ENCODE measurements at regions not wholly inside any gene's neighbourhood (a gene's known extent, or its start where the extent isn't known, plus 50 kb on each side); places are given as distances from the start of the nearest gene placed in this dataset.

DNA sequence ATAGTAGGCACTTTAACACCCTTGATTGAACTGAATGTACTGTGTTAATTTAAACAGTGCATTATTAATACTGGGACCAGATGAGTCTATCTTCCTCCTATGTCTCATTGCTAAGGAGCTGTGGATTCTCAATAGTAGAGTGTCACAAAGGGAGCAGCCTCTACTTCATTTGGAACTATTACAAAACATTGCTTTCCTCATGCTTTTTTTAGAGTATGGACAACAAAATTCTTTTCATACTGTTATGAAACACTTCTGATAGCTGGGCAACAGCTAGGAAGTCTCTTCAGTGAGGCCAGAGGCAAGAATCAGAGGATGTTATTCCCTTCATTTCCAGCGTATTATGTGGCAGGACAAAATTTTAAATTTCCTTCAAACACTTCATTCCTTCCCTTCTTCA, 160.8 kb downstream of the FBXO8 start:
- DNase-seq (ENCODE audit: extremely low read depth in 1 of 2, low read depth in 1 of 2) = no peak

DNA sequence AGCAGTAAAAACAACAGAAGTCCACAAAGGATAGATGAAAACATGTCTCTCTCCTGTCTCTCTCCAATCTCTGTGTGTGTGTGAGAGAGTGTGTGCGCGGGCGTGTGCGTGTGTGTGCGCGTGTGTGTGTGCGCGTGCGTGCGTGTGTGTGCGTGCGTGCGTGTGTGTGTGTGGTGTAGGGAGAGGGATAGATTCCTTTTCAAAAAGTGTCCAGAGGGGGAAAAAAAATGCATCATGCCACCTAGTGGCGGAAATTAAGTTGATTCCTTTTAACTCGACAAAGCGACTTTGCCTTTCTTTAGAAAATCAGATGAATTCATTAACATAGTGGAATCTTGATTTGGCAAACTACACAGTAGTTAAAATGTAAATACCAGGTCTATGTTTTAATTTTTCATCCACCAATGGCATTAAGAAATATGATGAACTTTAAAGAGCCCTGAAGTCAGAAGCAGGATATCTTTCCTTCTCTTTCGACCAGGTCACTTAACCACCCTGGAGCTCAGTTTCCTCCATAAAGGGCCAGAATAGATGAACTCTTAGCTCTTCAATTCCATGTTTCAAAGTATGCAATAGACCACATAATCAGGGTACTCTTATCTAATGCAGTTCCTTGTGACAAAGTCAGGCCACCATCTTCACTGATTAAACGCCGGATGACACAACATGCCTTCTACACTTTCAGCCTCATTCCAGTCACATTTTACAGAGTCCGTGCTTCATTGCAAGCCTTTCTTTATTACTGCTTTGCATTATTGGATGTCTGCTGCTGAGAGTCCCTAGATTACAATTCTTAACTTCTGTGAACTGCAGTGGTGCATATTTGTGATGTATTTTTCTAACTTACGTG, 162.8 kb downstream of the FBXO8 start:
- DNase-seq (ENCODE audit: extremely low read depth in 1 of 2, low read depth in 1 of 2) = no peak

GRCh38 chr4:174119830-174120229, 163.6 kb downstream of the FBXO8 start:
- DNase-seq (ENCODE audit: extremely low read depth in 1 of 2, low read depth in 1 of 2) = no peak

- DNase-seq (ENCODE audit: extremely low read depth in 1 of 2, low read depth in 1 of 2) = no peak
Observed at GRCh38 chr4:174119051-174119450, 164.4 kb downstream of the FBXO8 start.

DNA sequence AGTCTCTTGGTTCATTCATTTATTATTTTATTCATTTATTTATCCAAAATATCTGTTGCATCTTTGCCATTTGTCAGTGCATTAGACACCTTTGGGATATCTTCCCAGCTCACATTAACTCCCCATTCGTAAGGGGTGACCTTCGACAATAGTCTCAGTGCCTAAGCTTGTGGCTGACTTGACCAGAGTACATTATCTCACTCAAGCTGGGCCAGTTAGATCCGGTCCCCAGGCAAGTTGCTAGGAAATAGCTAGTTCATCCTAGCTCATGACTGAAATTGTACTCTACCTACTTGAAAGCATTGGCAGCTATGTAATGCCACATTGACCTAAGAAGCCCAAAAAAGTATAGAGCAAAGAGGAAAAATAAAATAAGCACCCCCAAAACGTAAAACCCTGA, 165.3 kb downstream of the FBXO8 start:
- DNase-seq (ENCODE audit: extremely low read depth in 1 of 2, low read depth in 1 of 2) = no peak

DNA sequence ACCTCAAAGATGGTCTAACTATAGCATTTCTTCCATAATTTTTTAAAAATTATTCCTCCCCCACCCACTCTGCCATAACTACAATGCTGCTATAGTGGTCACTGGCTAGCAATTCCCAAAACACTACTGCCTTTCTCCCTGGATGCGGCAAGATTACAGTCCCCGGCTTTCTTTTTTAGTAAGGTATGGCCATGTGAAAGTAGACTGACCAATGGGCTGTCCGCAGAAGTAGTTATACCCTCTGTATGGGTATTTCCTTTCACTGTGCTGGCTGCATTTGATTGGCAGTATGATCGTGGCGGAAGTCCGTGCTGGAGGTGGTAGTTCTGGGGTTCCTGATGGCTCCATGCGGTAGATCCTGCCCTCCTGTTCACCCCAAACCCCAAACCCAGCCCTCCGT, 166.0 kb downstream of the FBXO8 start:
- no peak for DNase-seq (ENCODE audit: extremely low read depth in 1 of 2, low read depth in 1 of 2)

- no peak for DNase-seq (ENCODE audit: extremely low read depth in 1 of 2, low read depth in 1 of 2)
Observed at GRCh38 chr4:174116021-174116420, 167.4 kb downstream of the FBXO8 start.

DNA sequence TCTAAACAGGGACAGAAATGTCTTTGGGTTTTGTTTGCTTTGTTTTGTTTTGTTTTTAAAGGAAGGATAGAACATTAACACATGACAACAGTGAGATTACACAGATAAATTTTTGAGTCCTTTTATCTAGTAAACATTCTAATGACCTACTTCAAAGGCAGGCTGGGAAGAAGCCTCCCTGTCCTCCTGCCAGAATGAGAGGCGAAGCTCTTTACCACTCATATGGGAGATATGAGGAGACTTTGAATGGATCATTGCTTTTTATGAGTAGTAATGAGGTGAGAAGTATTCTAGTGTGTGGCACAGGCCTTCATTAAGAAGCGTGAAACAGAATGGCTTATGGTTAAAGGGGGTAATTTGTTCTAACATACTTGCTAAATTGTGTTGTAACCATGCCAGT, 172.0 kb downstream of the FBXO8 start:
- no peak for DNase-seq (ENCODE audit: extremely low read depth in 1 of 2, low read depth in 1 of 2)

DNA sequence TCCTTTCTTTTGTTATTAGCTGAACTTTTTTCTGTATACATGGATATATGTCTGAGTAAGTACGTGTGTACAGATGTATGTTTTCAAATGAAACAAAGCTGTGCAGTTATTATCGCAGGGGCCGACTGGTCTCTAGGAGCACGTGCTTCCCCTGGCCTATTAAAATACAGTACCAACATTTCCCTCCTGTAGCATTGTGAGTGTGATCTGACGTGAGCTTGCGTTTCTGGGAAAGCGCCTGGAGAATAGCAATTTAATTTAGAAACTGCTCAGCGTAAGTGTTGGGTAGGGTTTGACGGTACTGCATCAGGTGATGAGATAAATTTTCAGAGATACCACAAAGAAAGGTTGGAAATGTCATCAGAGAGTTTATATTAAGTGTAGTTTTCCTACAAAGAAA, 173.3 kb downstream of the FBXO8 start:
- no peak for DNase-seq (ENCODE audit: extremely low read depth in 1 of 2, low read depth in 1 of 2)

- DNase-seq (ENCODE audit: extremely low read depth in 1 of 2, low read depth in 1 of 2) = no peak
Observed at GRCh38 chr4:174107746-174108354, 175.6 kb downstream of the FBXO8 start.

- no peak for DNase-seq (ENCODE audit: extremely low read depth in 1 of 2, low read depth in 1 of 2)
Observed at GRCh38 chr4:174105202-174105601, 178.3 kb downstream of the FBXO8 start.

DNA sequence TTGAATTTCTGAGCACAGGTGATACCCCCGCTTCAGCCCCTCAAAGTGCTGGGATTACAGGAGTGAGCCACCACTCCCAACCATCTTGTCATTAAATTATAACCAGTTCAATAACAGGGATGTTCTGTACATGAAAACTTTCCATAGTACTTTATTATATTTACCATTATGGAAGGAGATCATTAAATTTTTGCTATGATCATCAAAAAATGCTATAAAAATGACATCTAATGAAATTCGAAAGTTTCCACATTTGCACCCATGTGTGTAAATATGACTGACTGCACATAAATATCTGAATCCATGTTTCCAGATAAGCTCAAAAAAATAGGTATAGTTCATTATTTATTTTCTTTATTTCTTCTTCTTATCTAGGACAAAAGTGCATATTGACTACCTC, 182.6 kb downstream of the FBXO8 start:
- DNase-seq (ENCODE audit: extremely low read depth in 1 of 2, low read depth in 1 of 2) = no peak

GRCh38 chr4:174099712-174100111, 183.8 kb downstream of the FBXO8 start:
- DNase-seq (ENCODE audit: extremely low read depth in 1 of 2, low read depth in 1 of 2) = no peak

DNA sequence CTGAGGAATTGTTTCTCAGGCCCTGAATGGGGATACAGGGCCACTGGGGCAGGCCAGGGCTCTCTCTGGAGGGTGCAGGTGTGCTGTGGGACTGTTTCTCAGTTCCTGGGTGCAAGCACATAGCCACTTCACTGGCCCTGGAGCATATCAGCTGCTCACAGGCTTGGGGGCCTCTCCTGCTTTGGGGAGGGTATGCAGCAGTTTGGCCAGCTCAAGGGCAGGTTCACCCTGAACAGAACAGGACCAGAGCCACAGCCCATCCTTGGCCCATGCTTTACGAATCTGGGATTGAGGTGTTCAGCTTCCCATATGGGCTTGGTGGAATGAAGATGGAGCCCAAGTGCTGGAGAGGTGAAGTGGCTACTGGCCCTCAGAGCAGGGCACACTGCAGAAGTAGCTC, 186.5 kb downstream of the FBXO8 start:
- DNase-seq (ENCODE audit: extremely low read depth in 1 of 2, low read depth in 1 of 2) = no peak

- DNase-seq (ENCODE audit: extremely low read depth in 1 of 2, low read depth in 1 of 2) = no peak
Observed at GRCh38 chr4:174096456-174096855, 187.0 kb downstream of the FBXO8 start.

DNA sequence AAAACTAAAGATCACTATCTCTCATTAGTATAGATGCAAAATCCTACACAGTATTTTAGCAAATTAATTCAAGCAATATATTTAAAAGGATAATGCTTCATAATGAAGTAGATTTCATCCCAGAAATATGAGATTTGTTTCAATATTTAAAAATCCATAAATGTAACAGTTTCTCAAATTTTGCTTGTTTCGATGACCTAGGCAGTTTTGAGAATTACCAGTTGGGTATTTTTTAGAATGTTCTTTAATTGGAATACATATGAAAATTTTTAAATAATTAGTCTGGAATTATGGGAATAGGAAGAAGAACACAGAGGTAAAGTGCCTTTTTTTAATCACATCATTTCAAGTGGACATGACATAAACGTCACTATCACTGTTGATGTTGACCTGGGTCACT, 192.3 kb downstream of the FBXO8 start:
- no peak for DNase-seq (ENCODE audit: extremely low read depth in 1 of 2, low read depth in 1 of 2)

GRCh38 chr4:174089711-174090110, 193.8 kb downstream of the FBXO8 start:
- DNase-seq (ENCODE audit: extremely low read depth in 1 of 2, low read depth in 1 of 2) = no peak

- no peak for DNase-seq (ENCODE audit: extremely low read depth in 1 of 2, low read depth in 1 of 2)
Observed at GRCh38 chr4:174088795-174089194, 194.7 kb downstream of the FBXO8 start.

GRCh38 chr4:174086829-174087799, 196.4 kb downstream of the FBXO8 start:
- DNase-seq (ENCODE audit: extremely low read depth in 1 of 2, low read depth in 1 of 2) = no peak

DNA sequence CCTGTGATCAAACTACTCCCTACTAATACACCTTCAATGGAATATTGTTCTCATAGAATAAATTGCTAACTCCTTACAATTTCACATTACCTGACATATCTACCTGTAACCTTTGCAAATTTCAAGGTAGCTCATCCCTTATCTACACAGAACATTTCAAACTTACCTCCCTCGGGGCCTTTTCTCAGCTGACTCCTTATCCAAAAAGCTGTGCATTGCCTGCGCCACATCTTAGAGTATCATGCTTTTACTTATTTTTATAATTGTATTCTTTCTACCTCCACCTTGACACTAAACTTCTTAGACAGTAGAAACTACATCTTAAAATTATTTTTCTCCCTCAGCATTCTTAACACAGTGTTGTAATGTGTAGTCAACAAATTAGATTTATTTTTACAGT, 198.5 kb downstream of the FBXO8 start:
- DNase-seq (ENCODE audit: extremely low read depth in 1 of 2, low read depth in 1 of 2) = no peak

- no peak for DNase-seq (ENCODE audit: extremely low read depth in 1 of 2, low read depth in 1 of 2)
Observed at GRCh38 chr4:174084542-174084941, 198.9 kb downstream of the FBXO8 start.
